Osteoblast (primary cell): ENCODE measurements at regions not wholly inside any gene's neighbourhood (a gene's known extent, or its start where the extent isn't known, plus 50 kb on each side); places are given as distances from the start of the nearest gene placed in this dataset.

Experiments used
- DNase-seq: peaks from one replicate; pipeline ENCODE4 v3.0.0; 2011; ENCODE audit warnings: low spot score, mixed read lengths; ENCODE audit not compliant: insufficient read length; ENCODE audit errors: missing footprints
- H2AFZ ChIP-seq: 2 replicates; pipeline ENCODE4 v1.6.0; 2011; ENCODE audit warnings: mild to moderate bottlenecking, low read length
- H3K27ac ChIP-seq: 2 replicates; pipeline ENCODE4 v1.5.1; 2011; ENCODE audit warnings: mild to moderate bottlenecking, low read depth, low read length, moderate library complexity
- H3K27me3 ChIP-seq: 2 replicates; pipeline ENCODE4 v1.6.0; 2012; ENCODE audit warnings: mild to moderate bottlenecking, control low read depth, inconsistent platforms, low read length, moderate library complexity; ENCODE audit not compliant: insufficient read depth
- H3K36me3 ChIP-seq: 2 replicates; pipeline ENCODE4 v1.5.1; 2011; ENCODE audit warnings: mild to moderate bottlenecking, low read length, control low read depth, moderate library complexity; ENCODE audit not compliant: insufficient read depth
- H3K4me1 ChIP-seq: 2 replicates; pipeline ENCODE4 v1.5.1; 2011; ENCODE audit warnings: mild to moderate bottlenecking, low read length, control low read depth, moderate library complexity; ENCODE audit not compliant: insufficient read depth
- H3K4me2 ChIP-seq: 2 replicates; pipeline ENCODE4 v1.6.0; 2011; ENCODE audit warnings: mild to moderate bottlenecking, low read length; ENCODE audit not compliant: insufficient read depth
- H3K4me3 ChIP-seq: fragments of 200-600 bp; sonication (generic); 3 replicates; pipeline ENCODE4 v1.5.1; 2012; ENCODE audit warnings: mild to moderate bottlenecking, low read length, inconsistent platforms; ENCODE audit not compliant: insufficient read depth
- H3K79me2 ChIP-seq: 2 replicates; pipeline ENCODE4 v1.6.0; 2012; ENCODE audit warnings: mild to moderate bottlenecking, low read length, control low read depth, inconsistent platforms; ENCODE audit not compliant: insufficient read depth
- H3K9me3 ChIP-seq: 2 replicates; pipeline ENCODE4 v1.5.1; 2011; ENCODE audit warnings: low read depth, low read length, control low read depth
- H4K20me1 ChIP-seq: 2 replicates; pipeline ENCODE4 v1.6.0; 2012; ENCODE audit warnings: mild to moderate bottlenecking, low read length, control low read depth; ENCODE audit not compliant: insufficient read depth
- TF ChIP-seq, protein P1 (sequence below): IDR thresholded peaks from 2 replicates; pipeline ENCODE4 v1.5.1; 2011; ENCODE audit warnings: mild to moderate bottlenecking, low read depth, low read length, moderate library complexity; ENCODE audit errors: extremely low read depth

- Histone ChIP-seq H3K9me3 (no peaks in the 10 kb centered on the region), H3K27ac (no peak overlapping the region), H3K4me1 (no peaks in the 10 kb centered on the region), H3K4me3 (no peak overlapping the region), H4K20me1 (no peaks in the 10 kb centered on the region), H3K36me3 (no peaks in the 10 kb centered on the region), H2AFZ (no peak overlapping the region), H3K27me3 (no peaks in the 10 kb centered on the region), H3K4me2 (no peak overlapping the region), H3K79me2 (no peaks in the 10 kb centered on the region)
- no peak for DNase-seq
- TF ChIP-seq, protein P1, sequence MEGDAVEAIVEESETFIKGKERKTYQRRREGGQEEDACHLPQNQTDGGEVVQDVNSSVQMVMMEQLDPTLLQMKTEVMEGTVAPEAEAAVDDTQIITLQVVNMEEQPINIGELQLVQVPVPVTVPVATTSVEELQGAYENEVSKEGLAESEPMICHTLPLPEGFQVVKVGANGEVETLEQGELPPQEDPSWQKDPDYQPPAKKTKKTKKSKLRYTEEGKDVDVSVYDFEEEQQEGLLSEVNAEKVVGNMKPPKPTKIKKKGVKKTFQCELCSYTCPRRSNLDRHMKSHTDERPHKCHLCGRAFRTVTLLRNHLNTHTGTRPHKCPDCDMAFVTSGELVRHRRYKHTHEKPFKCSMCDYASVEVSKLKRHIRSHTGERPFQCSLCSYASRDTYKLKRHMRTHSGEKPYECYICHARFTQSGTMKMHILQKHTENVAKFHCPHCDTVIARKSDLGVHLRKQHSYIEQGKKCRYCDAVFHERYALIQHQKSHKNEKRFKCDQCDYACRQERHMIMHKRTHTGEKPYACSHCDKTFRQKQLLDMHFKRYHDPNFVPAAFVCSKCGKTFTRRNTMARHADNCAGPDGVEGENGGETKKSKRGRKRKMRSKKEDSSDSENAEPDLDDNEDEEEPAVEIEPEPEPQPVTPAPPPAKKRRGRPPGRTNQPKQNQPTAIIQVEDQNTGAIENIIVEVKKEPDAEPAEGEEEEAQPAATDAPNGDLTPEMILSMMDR = no peak
These were observed 401.8 kb upstream of the RPS6KA3 start for GRCh38 chrX:20668550-20668949.

GRCh38 chrX:20666331-20666730 lies 399.6 kb upstream of the RPS6KA3 start:
- TF ChIP-seq, protein P1 = no peak
- H3K4me2 ChIP-seq = no peak overlapping the region

GRCh38 chrX:20665481-20665880 lies 398.8 kb upstream of the RPS6KA3 start:
- H3K36me3 ChIP-seq = no peaks in the 10 kb centered on the region
- no peaks in the 10 kb centered on the region for H3K27me3 ChIP-seq
- DNase-seq = no peak
- TF ChIP-seq, protein P1 = no peak
- H3K4me1 ChIP-seq = no peaks in the 10 kb centered on the region
- no peak overlapping the region for H3K27ac ChIP-seq
- no peak overlapping the region for H3K4me3 ChIP-seq
- no peak overlapping the region for H2AFZ ChIP-seq
- no peaks in the 10 kb centered on the region for H3K79me2 ChIP-seq
- H3K4me2 ChIP-seq = no peak overlapping the region
- no peaks in the 10 kb centered on the region for H4K20me1 ChIP-seq
- no peaks in the 10 kb centered on the region for H3K9me3 ChIP-seq

More at GRCh38 chrX:20666331-20666730, 399.6 kb upstream of the RPS6KA3 start:
- H3K36me3 ChIP-seq = no peaks in the 10 kb centered on the region
- H3K27me3 ChIP-seq = no peaks in the 10 kb centered on the region
- no peaks in the 10 kb centered on the region for H4K20me1 ChIP-seq
- H3K4me3 ChIP-seq = no peak overlapping the region
- H3K9me3 ChIP-seq = no peaks in the 10 kb centered on the region
- DNase-seq = no peak
- no peak overlapping the region for H2AFZ ChIP-seq
- no peaks in the 10 kb centered on the region for H3K4me1 ChIP-seq
- H3K79me2 ChIP-seq = no peaks in the 10 kb centered on the region
- H3K27ac ChIP-seq = no peak overlapping the region

- DNase-seq = no peak
- H3K36me3 ChIP-seq = no peaks in the 10 kb centered on the region
- H3K79me2 ChIP-seq = no peaks in the 10 kb centered on the region
- no peaks in the 10 kb centered on the region for H3K9me3 ChIP-seq
- no peak overlapping the region for H3K4me2 ChIP-seq
- H4K20me1 ChIP-seq = no peaks in the 10 kb centered on the region
- no peak overlapping the region for H3K27ac ChIP-seq
- TF ChIP-seq, protein P1 = no peak
- H3K4me3 ChIP-seq = no peak overlapping the region
- no peak overlapping the region for H2AFZ ChIP-seq
- no peaks in the 10 kb centered on the region for H3K27me3 ChIP-seq
- H3K4me1 ChIP-seq = no peaks in the 10 kb centered on the region
These were observed 398.1 kb upstream of the RPS6KA3 start for GRCh38 chrX:20664774-20665173.
